ENCODE measurements at regions not wholly inside any gene's neighbourhood (a gene's known extent, or its start where the extent isn't known, plus 50 kb on each side); places are given as distances from the start of the nearest gene placed in this dataset.

DNA sequence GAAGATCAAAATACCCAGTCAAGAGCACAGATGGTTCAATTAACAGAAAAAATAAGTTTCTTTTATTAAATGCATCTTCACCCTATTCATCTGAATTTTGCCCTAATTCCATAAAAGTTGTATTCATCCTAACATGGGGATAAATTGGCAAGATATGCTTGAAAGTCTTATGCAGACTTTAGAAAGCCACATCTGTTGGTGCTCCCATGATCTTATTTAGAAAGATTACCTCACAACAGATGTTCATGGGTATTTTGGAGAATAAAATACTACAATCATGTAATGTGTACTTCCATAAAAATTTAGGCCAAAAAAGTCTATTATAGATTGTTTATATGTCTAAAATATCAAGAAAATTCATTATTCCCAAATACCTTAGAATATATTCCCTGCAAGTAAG, 510.3 kb downstream of the TECRL start:
- TF ChIP-seq CTCF (IDR thresholded peaks at IDR 0.05): no peak
- no peak for TF ChIP-seq POLR2A (IDR thresholded peaks at IDR 0.05)
